HEK293 (cell line): ENCODE measurements at regions not wholly inside any gene's neighbourhood (a gene's known extent, or its start where the extent isn't known, plus 50 kb on each side); places are given as distances from the start of the nearest gene placed in this dataset.
"Not testable (repeated sequence)": the region's sequence is repeated elsewhere in the genome, so short reads cannot be mapped to it uniquely, and the experiment has no call there.

Source experiments
- ATF2 ChIP-seq: fragments of 450-650 bp; formaldehyde crosslinking; IDR thresholded peaks from 2 replicates; pipeline ENCODE4 v1.5.1; 2016; ENCODE audit warnings: missing biosample characterization, missing genetic modification characterization, low read depth
- CTCF ChIP-seq: fragments of 450-650 bp; formaldehyde crosslinking; IDR thresholded peaks from 2 replicates; pipeline ENCODE4 v1.5.1; 2016; ENCODE audit warnings: missing biosample characterization, missing genetic modification characterization
- ZFP3 ChIP-seq: fragments of 450-650 bp; formaldehyde crosslinking; IDR thresholded peaks from 2 replicates; pipeline ENCODE4 v1.5.1; 2016; ENCODE audit warnings: low read depth, missing biosample characterization, missing genetic modification characterization
- TF ChIP-seq, protein P1 (sequence below): fragments of 450-650 bp; formaldehyde crosslinking; IDR thresholded peaks from 2 replicates; pipeline ENCODE4 v1.5.1; 2016; ENCODE audit warnings: missing biosample characterization, missing genetic modification characterization

DNA sequence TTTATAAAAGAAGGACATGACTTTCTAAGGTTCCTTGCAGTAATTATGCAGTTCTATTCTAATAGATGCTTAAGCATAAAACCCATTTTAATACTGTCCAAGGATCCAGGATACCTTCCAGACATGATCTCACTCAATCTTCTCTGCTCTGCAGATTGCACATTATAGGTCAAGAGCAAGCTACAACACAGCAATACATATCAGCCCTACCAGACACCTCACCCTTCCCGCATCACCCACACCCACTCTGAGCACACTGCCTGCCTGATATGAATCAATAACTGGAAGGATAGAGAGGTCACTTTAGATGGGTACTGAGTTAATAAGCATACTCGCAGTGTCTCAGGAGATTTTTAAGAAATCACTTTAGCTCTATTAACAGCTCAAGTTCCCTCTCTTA, 166.5 kb upstream of the NBPF9 start:
- not testable (repeated sequence) for TF ChIP-seq ATF2 (tag by site-specific recombination); ZFP3; CTCF
- TF ChIP-seq, protein P1, sequence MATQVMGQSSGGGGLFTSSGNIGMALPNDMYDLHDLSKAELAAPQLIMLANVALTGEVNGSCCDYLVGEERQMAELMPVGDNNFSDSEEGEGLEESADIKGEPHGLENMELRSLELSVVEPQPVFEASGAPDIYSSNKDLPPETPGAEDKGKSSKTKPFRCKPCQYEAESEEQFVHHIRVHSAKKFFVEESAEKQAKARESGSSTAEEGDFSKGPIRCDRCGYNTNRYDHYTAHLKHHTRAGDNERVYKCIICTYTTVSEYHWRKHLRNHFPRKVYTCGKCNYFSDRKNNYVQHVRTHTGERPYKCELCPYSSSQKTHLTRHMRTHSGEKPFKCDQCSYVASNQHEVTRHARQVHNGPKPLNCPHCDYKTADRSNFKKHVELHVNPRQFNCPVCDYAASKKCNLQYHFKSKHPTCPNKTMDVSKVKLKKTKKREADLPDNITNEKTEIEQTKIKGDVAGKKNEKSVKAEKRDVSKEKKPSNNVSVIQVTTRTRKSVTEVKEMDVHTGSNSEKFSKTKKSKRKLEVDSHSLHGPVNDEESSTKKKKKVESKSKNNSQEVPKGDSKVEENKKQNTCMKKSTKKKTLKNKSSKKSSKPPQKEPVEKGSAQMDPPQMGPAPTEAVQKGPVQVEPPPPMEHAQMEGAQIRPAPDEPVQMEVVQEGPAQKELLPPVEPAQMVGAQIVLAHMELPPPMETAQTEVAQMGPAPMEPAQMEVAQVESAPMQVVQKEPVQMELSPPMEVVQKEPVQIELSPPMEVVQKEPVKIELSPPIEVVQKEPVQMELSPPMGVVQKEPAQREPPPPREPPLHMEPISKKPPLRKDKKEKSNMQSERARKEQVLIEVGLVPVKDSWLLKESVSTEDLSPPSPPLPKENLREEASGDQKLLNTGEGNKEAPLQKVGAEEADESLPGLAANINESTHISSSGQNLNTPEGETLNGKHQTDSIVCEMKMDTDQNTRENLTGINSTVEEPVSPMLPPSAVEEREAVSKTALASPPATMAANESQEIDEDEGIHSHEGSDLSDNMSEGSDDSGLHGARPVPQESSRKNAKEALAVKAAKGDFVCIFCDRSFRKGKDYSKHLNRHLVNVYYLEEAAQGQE (tag by site-specific recombination) = not testable (repeated sequence)
